Colonic mucosa (tissue), 4 donors: ENCODE measurements at regions not wholly inside any gene's neighbourhood (a gene's known extent, or its start where the extent isn't known, plus 50 kb on each side); places are given as distances from the start of the nearest gene placed in this dataset.

Experiments
- DNase-seq: peaks from one replicate; pipeline ENCODE4 v3.0.0-alpha.2; 2020
- H3K27ac ChIP-seq: fragments of 200-600 bp; one replicate; pipeline ENCODE4 v1.8.0; 2021
- H3K27me3 ChIP-seq: fragments of 200-600 bp; one replicate; pipeline ENCODE4 v1.8.0; 2021
- H3K36me3 ChIP-seq: fragments of 200-600 bp; one replicate; pipeline ENCODE4 v1.8.0; 2021
- H3K4me1 ChIP-seq: fragments of 200-600 bp; one replicate; pipeline ENCODE4 v1.8.0; 2021; ENCODE audit warnings: mild to moderate bottlenecking
- H3K4me3 ChIP-seq: fragments of 200-600 bp; one replicate; pipeline ENCODE4 v1.8.0; 2021
- H3K9ac ChIP-seq, 2 donors: one replicate each; pipeline ENCODE4 v1.7.0; 2013; ENCODE audit warnings: control low read depth in 2 of 2, low read depth in 2 of 2, low read length in 2 of 2
- H3K9me3 ChIP-seq: fragments of 200-600 bp; one replicate; pipeline ENCODE4 v1.8.0; 2021
- intact Hi-C: fragments of 100-400 bp; cut with DNase I; formaldehyde crosslinking; loops from one replicate; pipeline ENCODE4 v1.14.1; 2022
- TF ChIP-seq, protein P1 (sequence below): fragments of 200-600 bp; IDR thresholded peaks from one replicate; pipeline ENCODE4 v1.8.0; 2022; ENCODE audit warnings: antibody characterized with exemption, mild to moderate bottlenecking
- donor health status: healthy.
- donor health status: DM: no; HTN: no; CAD: no.
- donor health status: DM: no; HTN: no; CAD: no.

DNA sequence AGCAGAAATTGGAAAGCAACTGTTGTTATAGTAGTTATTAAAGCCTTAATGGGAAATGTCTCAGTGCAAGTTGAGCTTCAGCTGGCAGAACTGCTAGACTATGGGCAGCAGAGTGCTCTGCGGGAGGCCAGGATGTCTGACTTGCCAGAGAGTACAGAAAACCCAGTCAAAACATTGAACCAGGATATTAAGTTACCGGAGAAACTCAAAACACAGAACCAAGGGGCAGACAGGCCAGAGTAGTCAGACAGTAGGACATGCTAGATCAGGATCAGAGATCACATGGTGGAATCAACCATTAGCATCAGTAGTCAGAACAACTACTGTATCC lies 72.9 kb upstream of the TNIP3 start:
- Histone ChIP-seq H3K9me3 (no peaks in the 10 kb centered on the region), H3K27ac (no peak overlapping the region), H3K4me1 (no peaks in the 10 kb centered on the region), H3K36me3 (no peaks in the 10 kb centered on the region), H3K4me3 (no peak overlapping the region), H3K9ac (no peak overlapping the region), H3K27me3 (no peaks in the 10 kb centered on the region)
- intact Hi-C loops: no loop called here
- DNase-seq: no peak
- TF ChIP-seq, protein P1, sequence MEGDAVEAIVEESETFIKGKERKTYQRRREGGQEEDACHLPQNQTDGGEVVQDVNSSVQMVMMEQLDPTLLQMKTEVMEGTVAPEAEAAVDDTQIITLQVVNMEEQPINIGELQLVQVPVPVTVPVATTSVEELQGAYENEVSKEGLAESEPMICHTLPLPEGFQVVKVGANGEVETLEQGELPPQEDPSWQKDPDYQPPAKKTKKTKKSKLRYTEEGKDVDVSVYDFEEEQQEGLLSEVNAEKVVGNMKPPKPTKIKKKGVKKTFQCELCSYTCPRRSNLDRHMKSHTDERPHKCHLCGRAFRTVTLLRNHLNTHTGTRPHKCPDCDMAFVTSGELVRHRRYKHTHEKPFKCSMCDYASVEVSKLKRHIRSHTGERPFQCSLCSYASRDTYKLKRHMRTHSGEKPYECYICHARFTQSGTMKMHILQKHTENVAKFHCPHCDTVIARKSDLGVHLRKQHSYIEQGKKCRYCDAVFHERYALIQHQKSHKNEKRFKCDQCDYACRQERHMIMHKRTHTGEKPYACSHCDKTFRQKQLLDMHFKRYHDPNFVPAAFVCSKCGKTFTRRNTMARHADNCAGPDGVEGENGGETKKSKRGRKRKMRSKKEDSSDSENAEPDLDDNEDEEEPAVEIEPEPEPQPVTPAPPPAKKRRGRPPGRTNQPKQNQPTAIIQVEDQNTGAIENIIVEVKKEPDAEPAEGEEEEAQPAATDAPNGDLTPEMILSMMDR: no peak

DNA sequence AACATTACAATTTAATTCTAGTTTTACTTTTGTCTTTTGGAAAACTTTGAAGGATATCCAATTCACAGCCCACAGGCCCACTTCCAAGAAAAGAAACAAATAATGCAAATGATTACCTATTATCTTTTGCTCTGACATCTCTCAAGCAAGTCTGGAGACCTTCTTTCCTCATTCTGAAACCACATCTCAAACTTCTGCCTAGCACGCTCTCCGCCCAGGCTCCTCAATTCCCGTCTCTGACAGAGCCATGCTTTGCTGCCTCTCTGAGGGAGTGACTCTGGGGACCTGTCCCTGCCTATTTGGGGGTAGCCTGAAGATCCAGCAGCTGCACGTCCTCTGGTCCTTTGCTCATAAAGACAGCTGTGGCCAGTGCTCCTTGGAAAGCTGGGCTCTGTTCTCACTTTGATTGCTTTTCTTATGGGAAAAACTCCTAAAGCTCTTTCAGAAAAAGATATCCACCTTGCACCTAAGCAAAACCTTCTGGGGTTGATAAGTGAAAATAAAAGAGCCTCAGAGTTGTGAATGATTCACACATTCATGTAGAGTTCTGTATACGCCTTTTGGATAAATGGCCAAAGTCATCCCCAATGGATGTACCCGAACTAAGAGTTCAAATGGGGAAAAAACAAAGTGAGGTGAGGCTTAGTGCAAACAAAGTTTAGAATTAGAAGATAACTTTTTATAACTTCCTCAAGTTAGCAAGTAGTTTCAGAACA lies 72.4 kb upstream of the TNIP3 start:
- Histone ChIP-seq H3K27ac (no peak overlapping the region), H3K9ac (no peak overlapping the region), H3K4me1 (no peaks in the 10 kb centered on the region), H3K4me3 (no peak overlapping the region), H3K36me3 (no peaks in the 10 kb centered on the region), H3K27me3 (no peaks in the 10 kb centered on the region), H3K9me3 (no peaks in the 10 kb centered on the region)
- TF ChIP-seq, protein P1: no peak
- DNase-seq: no peak
- intact Hi-C loops: no loop called here

DNA sequence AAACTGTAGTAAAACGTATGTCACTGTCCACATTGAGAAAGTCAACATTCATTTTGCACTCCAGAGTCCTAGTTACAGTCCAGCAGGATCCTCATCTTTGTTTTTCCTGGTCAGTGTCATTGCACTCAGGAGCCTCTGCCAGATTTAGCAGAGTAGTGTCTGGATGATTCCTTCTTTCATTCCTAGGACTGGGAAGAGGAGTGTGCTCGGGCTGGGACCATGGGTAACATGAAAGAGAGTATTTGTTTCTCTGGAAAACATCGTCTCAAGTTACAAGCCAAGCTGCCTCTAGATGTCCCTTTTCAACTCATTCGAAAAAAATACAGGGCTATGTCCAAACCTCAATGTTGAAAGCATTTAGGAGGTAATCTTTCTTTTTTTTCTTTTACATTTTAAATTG lies 69.9 kb upstream of the TNIP3 start:
- no peaks in the 10 kb centered on the region for H3K27me3 ChIP-seq
- H3K9me3 ChIP-seq: no peaks in the 10 kb centered on the region
- H3K36me3 ChIP-seq: no peaks in the 10 kb centered on the region
- no peak for DNase-seq
- intact Hi-C loops: no loop called here
- H3K9ac ChIP-seq: no peak overlapping the region
- H3K4me3 ChIP-seq: no peak overlapping the region
- no peak overlapping the region for H3K27ac ChIP-seq
- no peaks in the 10 kb centered on the region for H3K4me1 ChIP-seq
- TF ChIP-seq, protein P1: no peak

DNA sequence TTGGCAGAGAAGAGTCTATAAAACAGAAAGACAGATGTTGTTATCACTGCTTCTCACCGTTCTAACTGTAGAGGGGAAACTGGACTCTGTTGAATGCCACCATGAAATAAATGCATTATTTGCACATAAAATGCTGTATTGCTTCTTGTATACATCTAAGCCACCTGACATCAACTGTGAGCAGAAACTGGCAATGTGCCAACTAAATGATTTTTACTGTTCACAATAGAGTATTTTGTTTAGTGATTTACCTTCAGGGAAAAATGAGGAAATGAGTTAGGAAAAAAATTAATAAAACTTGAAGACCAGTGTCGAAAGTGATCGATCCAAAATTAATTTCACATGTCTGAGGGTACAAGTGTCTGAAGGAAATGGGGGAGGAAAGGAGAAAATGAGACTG lies 65.9 kb upstream of the TNIP3 start:
- Histone ChIP-seq H3K9me3 (no peaks in the 10 kb centered on the region), H3K9ac (no peak overlapping the region), H3K4me3 (no peak overlapping the region), H3K27me3 (no peaks in the 10 kb centered on the region), H3K36me3 (no peaks in the 10 kb centered on the region), H3K27ac (no peak overlapping the region), H3K4me1 (no peaks in the 10 kb centered on the region)
- intact Hi-C loops: no loop called here
- TF ChIP-seq, protein P1: no peak
- DNase-seq: no peak

DNA sequence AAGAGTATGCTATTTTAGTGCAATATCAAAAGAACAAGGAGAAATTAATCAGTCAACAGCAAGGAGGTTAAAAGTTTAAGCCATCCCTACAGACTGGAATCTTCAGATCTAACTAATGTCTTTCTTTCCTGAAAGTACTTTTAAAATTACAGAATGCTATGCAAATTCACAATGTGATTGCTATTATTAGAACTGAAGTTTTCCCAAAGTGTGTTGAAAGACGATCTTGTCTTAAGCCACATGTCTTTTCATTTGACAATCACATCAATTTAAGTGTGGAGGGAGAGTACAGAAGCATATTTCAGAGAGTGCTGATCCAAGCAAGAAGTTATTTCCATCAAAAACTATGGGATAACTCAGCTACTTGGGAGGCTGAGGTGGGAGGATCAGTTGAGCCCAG lies 64.7 kb upstream of the TNIP3 start:
- TF ChIP-seq, protein P1: no peak
- intact Hi-C loops: no loop called here
- no peaks in the 10 kb centered on the region for H3K4me1 ChIP-seq

More for the DNA sequence above, 64.7 kb upstream of the TNIP3 start:
- Histone ChIP-seq H3K36me3 (no peaks in the 10 kb centered on the region), H3K4me3 (no peak overlapping the region), H3K9ac (no peak overlapping the region), H3K9me3 (no peaks in the 10 kb centered on the region), H3K27me3 (no peaks in the 10 kb centered on the region), H3K27ac (no peak overlapping the region)
- no peak for DNase-seq
